ENCODE measurements at regions not wholly inside any gene's neighbourhood (a gene's known extent, or its start where the extent isn't known, plus 50 kb on each side); places are given as distances from the start of the nearest gene placed in this dataset.

DNA sequence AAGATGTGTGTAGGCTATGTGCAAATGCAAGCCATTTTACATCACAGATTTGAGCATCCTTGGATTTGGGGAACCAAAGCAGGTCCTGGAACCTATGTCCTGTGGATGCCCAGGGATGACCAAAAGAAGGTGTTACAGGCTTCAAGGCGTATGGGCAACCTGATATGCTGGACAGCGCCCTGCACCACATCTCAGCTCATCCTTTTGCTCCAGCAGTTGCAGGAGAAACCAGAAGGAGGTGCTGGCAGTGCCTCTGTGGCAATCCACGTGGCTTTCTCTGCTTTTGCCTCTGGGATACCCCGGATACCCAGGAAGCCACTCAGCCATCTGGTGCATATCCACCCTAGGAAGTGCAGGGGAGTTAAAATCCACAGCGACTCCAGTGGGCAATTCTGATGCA lies 110.3 kb upstream of the VSTM2B start:
- no peak overlapping the region for H3K4me2 ChIP-seq (ENCODE audit: insufficient read depth, low read length)
- ATAC-seq (ENCODE audit: insufficient read depth, low read depth): no peak
- DNase-seq: no peak
- H4K20me1 ChIP-seq (ENCODE audit: insufficient read depth, low read length): no peaks in the 10 kb centered on the region
- TF ChIP-seq, protein P1, sequence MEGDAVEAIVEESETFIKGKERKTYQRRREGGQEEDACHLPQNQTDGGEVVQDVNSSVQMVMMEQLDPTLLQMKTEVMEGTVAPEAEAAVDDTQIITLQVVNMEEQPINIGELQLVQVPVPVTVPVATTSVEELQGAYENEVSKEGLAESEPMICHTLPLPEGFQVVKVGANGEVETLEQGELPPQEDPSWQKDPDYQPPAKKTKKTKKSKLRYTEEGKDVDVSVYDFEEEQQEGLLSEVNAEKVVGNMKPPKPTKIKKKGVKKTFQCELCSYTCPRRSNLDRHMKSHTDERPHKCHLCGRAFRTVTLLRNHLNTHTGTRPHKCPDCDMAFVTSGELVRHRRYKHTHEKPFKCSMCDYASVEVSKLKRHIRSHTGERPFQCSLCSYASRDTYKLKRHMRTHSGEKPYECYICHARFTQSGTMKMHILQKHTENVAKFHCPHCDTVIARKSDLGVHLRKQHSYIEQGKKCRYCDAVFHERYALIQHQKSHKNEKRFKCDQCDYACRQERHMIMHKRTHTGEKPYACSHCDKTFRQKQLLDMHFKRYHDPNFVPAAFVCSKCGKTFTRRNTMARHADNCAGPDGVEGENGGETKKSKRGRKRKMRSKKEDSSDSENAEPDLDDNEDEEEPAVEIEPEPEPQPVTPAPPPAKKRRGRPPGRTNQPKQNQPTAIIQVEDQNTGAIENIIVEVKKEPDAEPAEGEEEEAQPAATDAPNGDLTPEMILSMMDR (IDR thresholded peaks at IDR 0.05; ENCODE audit: borderline replicate concordance, extremely low read depth, low read length, poor library complexity, severe bottlenecking): no peak
- TF ChIP-seq EZH2 (IDR thresholded peaks at IDR 0.05; ENCODE audit: borderline replicate concordance, low read depth, low read length, severe bottlenecking): no peak
- no peaks in the 10 kb centered on the region for H3K36me3 ChIP-seq (ENCODE audit: insufficient read depth, low read length)
- no peaks in the 10 kb centered on the region for H3K79me2 ChIP-seq (ENCODE audit: insufficient read depth, low read length)
- H3K27me3 ChIP-seq (ENCODE audit: insufficient read depth, low read length, poor library complexity): peaks cover 4% of the 10 kb centered on the region
- H3K9me3 ChIP-seq (ENCODE audit: insufficient read depth, low read length, severe bottlenecking): no peaks in the 10 kb centered on the region
- no peak overlapping the region for H3K27ac ChIP-seq (ENCODE audit: low read length)
- no peak overlapping the region for H2AFZ ChIP-seq (ENCODE audit: low read depth, low read length)
- H3K4me1 ChIP-seq (ENCODE audit: insufficient read depth, low read length): no peaks in the 10 kb centered on the region
- no peak overlapping the region for H3K9ac ChIP-seq (ENCODE audit: low read depth, low read length)
- H3K4me3 ChIP-seq (ENCODE audit: low read depth in 1 of 2, low read length in 2 of 2): no peak overlapping the region

DNA sequence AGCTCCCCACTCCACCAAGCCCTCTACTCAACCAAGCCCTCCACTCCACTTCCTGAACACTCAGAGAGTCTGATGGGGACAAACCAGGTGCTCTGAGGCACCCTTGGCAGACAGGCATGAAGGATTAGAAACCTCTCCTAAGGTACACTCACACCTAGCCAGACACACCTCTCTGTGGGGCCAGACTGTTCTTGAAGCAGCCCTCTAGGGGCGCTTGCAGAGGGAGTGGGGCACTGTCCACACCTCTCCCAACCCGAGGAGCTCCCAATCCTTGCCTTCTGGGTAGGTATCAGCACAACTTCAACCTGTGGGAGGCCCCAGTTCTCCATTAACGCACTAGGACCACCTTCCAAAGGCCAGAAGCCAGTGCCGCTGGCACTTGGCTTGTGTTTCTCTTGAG lies 108.7 kb upstream of the VSTM2B start:
- Histone ChIP-seq H3K27me3 (ENCODE audit: insufficient read depth, low read length, poor library complexity) (peaks cover 4% of the 10 kb centered on the region), H3K4me2 (ENCODE audit: insufficient read depth, low read length) (no peak overlapping the region), H4K20me1 (ENCODE audit: insufficient read depth, low read length) (no peaks in the 10 kb centered on the region), H2AFZ (ENCODE audit: low read depth, low read length) (no peak overlapping the region), H3K9me3 (ENCODE audit: insufficient read depth, low read length, severe bottlenecking) (no peaks in the 10 kb centered on the region), H3K36me3 (ENCODE audit: insufficient read depth, low read length) (no peaks in the 10 kb centered on the region), H3K9ac (ENCODE audit: low read depth, low read length) (no peak overlapping the region), H3K79me2 (ENCODE audit: insufficient read depth, low read length) (no peaks in the 10 kb centered on the region), H3K4me3 (ENCODE audit: low read depth in 1 of 2, low read length in 2 of 2) (no peak overlapping the region), H3K4me1 (ENCODE audit: insufficient read depth, low read length) (no peaks in the 10 kb centered on the region), H3K27ac (ENCODE audit: low read length) (no peak overlapping the region)
- DNase-seq (no peak), ATAC-seq (ENCODE audit: insufficient read depth, low read depth) (no peak)
- no peak for TF ChIP-seq EZH2 (IDR thresholded peaks at IDR 0.05; ENCODE audit: borderline replicate concordance, low read depth, low read length, severe bottlenecking)
- TF ChIP-seq, protein P1 (IDR thresholded peaks at IDR 0.05; ENCODE audit: borderline replicate concordance, extremely low read depth, low read length, poor library complexity, severe bottlenecking): no peak

- Histone ChIP-seq H3K4me1 (ENCODE audit: insufficient read depth, low read length) (no peaks in the 10 kb centered on the region), H2AFZ (ENCODE audit: low read depth, low read length) (no peak overlapping the region), H3K9me3 (ENCODE audit: insufficient read depth, low read length, severe bottlenecking) (no peaks in the 10 kb centered on the region), H3K36me3 (ENCODE audit: insufficient read depth, low read length) (no peaks in the 10 kb centered on the region), H3K4me3 (ENCODE audit: low read depth in 1 of 2, low read length in 2 of 2) (no peak overlapping the region), H3K79me2 (ENCODE audit: insufficient read depth, low read length) (no peaks in the 10 kb centered on the region), H4K20me1 (ENCODE audit: insufficient read depth, low read length) (no peaks in the 10 kb centered on the region), H3K27me3 (ENCODE audit: insufficient read depth, low read length, poor library complexity) (peaks cover 4% of the 10 kb centered on the region), H3K9ac (ENCODE audit: low read depth, low read length) (no peak overlapping the region), H3K27ac (ENCODE audit: low read length) (no peak overlapping the region), H3K4me2 (ENCODE audit: insufficient read depth, low read length) (no peak overlapping the region)
- TF ChIP-seq EZH2 (IDR thresholded peaks at IDR 0.05; ENCODE audit: borderline replicate concordance, low read depth, low read length, severe bottlenecking): no peak
- TF ChIP-seq, protein P1 (IDR thresholded peaks at IDR 0.05; ENCODE audit: borderline replicate concordance, extremely low read depth, low read length, poor library complexity, severe bottlenecking): no peak
- no peak for ATAC-seq (ENCODE audit: insufficient read depth, low read depth)
- DNase-seq: no peak
Measured at GRCh38 chr19:29418201-29418600, 107.6 kb upstream of the VSTM2B start.

GRCh38 chr19:29420065-29420464 lies 105.7 kb upstream of the VSTM2B start:
- Histone ChIP-seq H3K27me3 (ENCODE audit: insufficient read depth, low read length, poor library complexity) (peaks cover 4% of the 10 kb centered on the region), H3K4me1 (ENCODE audit: insufficient read depth, low read length) (no peaks in the 10 kb centered on the region), H3K4me3 (ENCODE audit: low read depth in 1 of 2, low read length in 2 of 2) (no peak overlapping the region), H2AFZ (ENCODE audit: low read depth, low read length) (no peak overlapping the region), H3K9ac (ENCODE audit: low read depth, low read length) (no peak overlapping the region), H3K79me2 (ENCODE audit: insufficient read depth, low read length) (no peaks in the 10 kb centered on the region), H3K27ac (ENCODE audit: low read length) (no peak overlapping the region), H3K9me3 (ENCODE audit: insufficient read depth, low read length, severe bottlenecking) (no peaks in the 10 kb centered on the region), H3K36me3 (ENCODE audit: insufficient read depth, low read length) (no peaks in the 10 kb centered on the region), H3K4me2 (ENCODE audit: insufficient read depth, low read length) (no peak overlapping the region), H4K20me1 (ENCODE audit: insufficient read depth, low read length) (no peaks in the 10 kb centered on the region)
- TF ChIP-seq, protein P1 (IDR thresholded peaks at IDR 0.05; ENCODE audit: borderline replicate concordance, extremely low read depth, low read length, poor library complexity, severe bottlenecking): no peak
- TF ChIP-seq EZH2 (IDR thresholded peaks at IDR 0.05; ENCODE audit: borderline replicate concordance, low read depth, low read length, severe bottlenecking): no peak
- DNase-seq (no peak), ATAC-seq (ENCODE audit: insufficient read depth, low read depth) (no peak)

Data from DND-41 (cell line).